NCI-H2029 (cell line): ENCODE measurements at regions not wholly inside any gene's neighbourhood (a gene's known extent, or its start where the extent isn't known, plus 50 kb on each side); places are given as distances from the start of the nearest gene placed in this dataset.
A peak's percentile ranks its signal among the peaks of the same experiment; 100 is the strongest.

Source experiments
- DNase-seq: peaks from one replicate; lab custom pipeline; 2025; lab: John Stamatoyannopoulos, UW

GRCh38 chr22:49047447-49047846, 780.2 kb downstream of the BRD1 start:
- no peak for DNase-seq

GRCh38 chr22:49046546-49047361, 780.9 kb downstream of the BRD1 start:
- DNase-seq = peak; percentile 55

GRCh38 chr22:49046000-49046545, 781.6 kb downstream of the BRD1 start:
- DNase-seq = no peak

GRCh38 chr22:49045276-49045675, 782.4 kb downstream of the BRD1 start:
- DNase-seq = no peak

- DNase-seq = no peak
These were observed 782.9 kb downstream of the BRD1 start for GRCh38 chr22:49044776-49045175.

- no peak for DNase-seq
These were observed 783.6 kb downstream of the BRD1 start for GRCh38 chr22:49044091-49044490.

- DNase-seq = no peak
These were observed 784.5 kb downstream of the BRD1 start for GRCh38 chr22:49042877-49043859.

GRCh38 chr22:49042066-49042465, 785.6 kb downstream of the BRD1 start:
- no peak for DNase-seq

- DNase-seq = no peak
These were observed 786.8 kb downstream of the BRD1 start for GRCh38 chr22:49040754-49041467.

- no peak for DNase-seq
These were observed 787.6 kb downstream of the BRD1 start for GRCh38 chr22:49040111-49040510.

GRCh38 chr22:49039625-49040024, 788.0 kb downstream of the BRD1 start:
- DNase-seq = no peak

GRCh38 chr22:49037701-49038245, 789.9 kb downstream of the BRD1 start:
- DNase-seq = no peak

- DNase-seq = peak; percentile 19
These were observed 791.2 kb downstream of the BRD1 start for GRCh38 chr22:49036513-49036912.

- DNase-seq = no peak
These were observed 791.7 kb downstream of the BRD1 start for GRCh38 chr22:49035818-49036457.

- DNase-seq = no peak
These were observed 792.5 kb downstream of the BRD1 start for GRCh38 chr22:49034836-49035817.

GRCh38 chr22:49033616-49034015, 794.1 kb downstream of the BRD1 start:
- DNase-seq = no peak

- DNase-seq = no peak
These were observed 794.9 kb downstream of the BRD1 start for GRCh38 chr22:49032821-49033220.

- no peak for DNase-seq
These were observed 795.8 kb downstream of the BRD1 start for GRCh38 chr22:49031746-49032330.

- no peak for DNase-seq
These were observed 799.6 kb downstream of the BRD1 start for GRCh38 chr22:49028111-49028510.

GRCh38 chr22:49027368-49027670, 800.4 kb downstream of the BRD1 start:
- no peak for DNase-seq
